NCI-H2196 treated with DMSO at 0.1 percent for 48 hours (cell line): ENCODE measurements at regions not wholly inside any gene's neighbourhood (a gene's known extent, or its start where the extent isn't known, plus 50 kb on each side); places are given as distances from the start of the nearest gene placed in this dataset.
"Not testable (repeated sequence)": the region's sequence is repeated elsewhere in the genome, so short reads cannot be mapped to it uniquely, and the experiment has no call there.

Source experiments
- DNase-seq: peaks from one replicate; lab custom pipeline; 2025; ENCODE audit not compliant: unreplicated experiment; lab: John Stamatoyannopoulos, UW

DNA sequence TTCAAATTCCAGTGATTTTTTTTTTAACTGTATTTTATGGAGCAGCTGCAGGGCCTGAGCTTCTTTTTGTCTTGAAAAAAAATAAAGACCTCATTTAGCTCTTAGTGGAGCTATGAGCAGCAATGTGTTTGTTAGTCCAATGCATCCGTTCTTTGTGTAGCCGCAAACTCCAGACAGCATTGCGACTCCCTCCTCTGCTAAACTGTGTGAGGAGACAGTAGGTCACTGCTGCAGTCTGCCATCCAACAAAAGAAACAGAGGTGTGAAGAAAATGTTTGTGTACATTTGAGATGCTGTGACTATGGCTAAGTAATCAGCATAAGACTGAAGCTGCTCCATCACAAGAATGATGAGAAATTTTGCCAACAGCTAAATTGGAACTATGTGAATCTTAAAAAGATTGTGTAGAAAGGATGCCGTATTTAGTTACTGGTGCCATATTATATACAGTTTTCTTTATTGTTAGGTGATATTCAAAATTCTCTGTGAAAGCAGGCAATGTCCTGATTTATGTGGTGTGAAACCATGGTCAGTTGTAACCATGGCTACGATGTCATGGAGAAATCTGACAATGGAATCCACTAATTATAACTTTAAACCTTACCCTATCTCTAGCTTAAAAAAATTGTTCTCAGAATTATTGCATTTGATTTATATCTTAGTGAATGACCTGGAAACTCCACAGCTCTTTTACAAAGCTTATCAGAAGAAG, 428.8 kb upstream of the EPHA7 start:
- no peak for DNase-seq

DNA sequence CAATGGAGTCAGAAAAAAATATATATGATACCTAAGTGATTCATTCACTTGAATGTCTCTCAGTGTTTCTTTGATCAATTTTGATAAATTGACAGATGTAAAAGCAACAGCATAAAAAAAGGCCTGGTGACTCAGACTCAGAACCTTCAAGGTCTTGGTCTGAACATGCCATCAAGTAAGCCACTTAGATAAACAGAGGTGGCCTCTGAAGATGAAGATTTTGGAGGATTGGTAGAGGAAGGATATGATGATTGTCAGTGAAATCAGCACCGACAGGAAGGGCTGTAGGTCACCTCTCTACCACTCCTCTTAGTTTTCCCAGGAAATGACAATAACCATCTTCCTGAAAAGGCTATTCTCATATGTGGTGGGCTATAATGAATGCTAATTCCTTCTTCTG, 422.8 kb upstream of the EPHA7 start:
- DNase-seq = no peak

DNA sequence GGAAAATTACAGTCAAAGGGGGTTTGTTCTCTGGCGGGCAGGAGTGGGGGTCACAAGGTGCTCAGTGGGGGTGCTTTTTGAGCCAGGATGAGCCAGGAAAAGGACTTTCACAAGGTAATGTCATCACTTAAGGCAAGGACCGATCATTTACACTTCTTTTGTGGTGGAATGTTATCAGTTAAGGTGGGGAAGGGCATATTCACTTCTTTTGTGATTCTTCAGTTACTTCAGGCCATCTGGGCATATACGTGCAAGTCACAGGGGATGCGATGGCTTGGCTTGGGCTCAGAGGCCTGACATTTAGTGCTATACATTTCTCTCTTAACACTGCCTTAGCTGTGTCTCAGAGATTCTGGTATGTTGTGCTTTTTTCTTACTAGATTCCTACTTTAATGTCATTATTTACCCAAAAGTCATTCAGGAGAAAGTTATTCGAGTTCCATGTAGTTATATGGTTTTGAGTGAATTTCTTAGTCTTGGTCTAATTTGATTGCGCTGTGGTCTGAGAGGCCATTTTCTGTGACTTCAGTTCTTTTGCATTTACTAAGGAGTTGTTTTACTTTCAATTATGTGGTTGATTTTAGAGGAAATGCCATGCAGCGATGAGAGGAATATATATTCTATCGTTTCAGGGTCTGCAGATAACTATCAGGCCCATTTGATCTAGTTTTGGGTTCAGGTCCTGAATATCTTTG, 416.2 kb upstream of the EPHA7 start:
- not testable (repeated sequence) for DNase-seq

DNA sequence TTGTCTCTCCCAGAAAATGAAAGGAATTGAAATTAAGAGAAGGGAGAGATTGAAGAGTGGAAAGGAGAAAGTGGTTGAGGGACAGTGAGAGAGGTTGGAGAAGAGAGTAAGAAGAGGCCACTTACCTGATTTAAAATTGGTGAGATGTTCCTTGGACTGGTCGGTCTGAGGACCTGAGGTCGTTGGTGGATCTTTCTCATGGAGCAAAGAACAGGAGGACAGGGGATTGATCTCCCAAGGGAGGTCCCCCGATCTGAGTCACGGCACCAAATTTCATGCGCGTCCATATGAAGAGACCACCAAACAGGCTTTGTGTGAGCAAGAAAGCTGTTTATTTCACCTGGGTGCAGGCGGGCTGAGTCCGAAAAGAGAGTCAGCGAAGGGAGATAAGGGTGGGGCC, 415.7 kb upstream of the EPHA7 start:
- DNase-seq = not testable (repeated sequence)

DNA sequence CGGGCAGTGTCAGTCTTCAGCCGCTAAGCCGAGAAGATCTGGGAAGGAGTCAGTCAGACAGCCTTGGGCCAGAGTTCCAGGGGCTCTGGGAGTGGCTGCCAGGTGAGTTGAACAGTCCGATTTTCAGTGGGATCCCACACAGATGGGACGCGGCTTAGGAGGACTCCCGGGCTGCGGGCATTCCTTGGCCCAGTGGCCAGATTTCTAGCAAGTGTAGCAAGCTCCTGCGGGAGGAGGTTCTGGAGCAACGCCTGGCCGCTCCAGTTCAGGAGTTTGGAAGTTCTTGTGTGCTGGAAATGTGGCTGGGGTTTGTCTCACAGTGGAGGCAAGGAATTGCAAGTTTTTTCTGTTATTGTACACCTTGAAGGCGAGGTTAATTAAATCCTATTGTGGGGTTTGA, 414.0 kb upstream of the EPHA7 start:
- not testable (repeated sequence) for DNase-seq

DNA sequence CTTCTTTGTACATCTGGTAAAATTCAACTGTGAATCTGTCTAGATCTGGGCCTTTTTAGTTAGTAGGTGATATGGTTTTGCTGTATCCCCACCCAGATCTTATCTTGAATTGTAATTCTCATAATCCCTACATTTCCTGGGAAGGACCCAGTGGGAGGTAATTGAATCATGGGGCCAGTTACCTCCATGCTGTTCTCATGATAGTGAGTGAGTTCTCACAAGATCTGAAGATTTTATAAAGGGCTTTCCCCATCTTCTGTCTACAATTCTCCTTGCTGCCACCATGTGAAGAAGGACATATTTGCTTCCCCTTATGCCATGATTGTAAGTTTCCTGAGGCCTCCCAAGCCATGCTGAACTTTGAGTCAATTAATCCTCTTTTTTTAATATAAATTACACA, 410.4 kb upstream of the EPHA7 start:
- not testable (repeated sequence) for DNase-seq

DNA sequence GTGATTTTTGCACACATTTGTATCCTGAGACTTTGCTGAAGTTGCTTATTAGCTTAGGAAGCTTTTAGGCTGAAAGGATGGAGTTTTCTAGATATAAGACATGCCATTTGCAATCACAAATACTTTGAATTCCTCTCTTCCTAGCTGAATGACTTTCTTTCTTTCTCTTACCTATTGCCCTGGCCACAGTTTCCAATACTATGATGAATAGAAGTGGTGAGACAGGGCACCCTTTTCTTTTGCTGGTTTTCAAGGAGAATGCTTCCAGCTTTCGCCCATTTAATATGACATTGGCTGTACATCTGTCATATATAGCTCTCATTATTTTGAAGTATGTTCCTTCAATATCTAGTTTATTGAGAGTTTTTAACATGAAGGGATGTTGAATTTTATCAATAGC, 409.6 kb upstream of the EPHA7 start:
- DNase-seq = no peak

DNA sequence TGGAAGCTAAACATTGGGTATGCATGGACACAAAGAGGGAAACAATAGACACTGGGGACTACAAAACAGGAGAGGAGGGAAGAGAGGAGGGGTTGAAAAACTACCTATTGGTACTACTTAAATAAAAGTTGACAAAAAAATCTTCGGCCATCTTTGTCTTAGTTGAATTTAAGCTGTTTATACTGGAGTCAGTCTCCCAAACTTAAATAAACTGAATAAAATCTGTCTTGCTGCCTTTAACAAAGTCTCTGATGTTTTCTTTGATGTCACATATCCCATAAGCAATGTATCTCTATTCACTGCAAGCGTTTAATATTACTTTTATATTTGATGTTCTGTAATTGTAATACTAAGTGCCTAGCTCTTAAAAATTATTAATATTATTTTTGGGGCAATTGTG, 409.2 kb upstream of the EPHA7 start:
- DNase-seq = no peak

DNA sequence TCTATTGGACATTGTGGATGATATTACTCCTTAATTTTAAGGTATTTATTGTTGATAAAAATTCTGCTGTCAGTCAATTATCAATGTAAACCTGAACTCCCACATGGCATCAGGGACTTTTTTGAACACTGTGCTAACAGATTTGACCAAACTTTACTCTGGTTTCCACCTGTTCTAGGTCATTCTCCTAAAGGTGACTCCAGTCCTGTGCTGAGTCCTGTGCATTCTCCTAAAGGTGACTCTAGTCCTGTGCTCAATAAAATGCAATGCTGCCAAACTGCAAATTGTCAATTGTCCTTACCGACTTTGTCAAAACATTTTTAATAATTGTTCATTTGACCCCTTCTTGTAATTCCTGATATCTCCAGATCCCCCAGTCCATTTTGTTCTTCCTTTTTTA, 408.4 kb upstream of the EPHA7 start:
- no peak for DNase-seq

DNA sequence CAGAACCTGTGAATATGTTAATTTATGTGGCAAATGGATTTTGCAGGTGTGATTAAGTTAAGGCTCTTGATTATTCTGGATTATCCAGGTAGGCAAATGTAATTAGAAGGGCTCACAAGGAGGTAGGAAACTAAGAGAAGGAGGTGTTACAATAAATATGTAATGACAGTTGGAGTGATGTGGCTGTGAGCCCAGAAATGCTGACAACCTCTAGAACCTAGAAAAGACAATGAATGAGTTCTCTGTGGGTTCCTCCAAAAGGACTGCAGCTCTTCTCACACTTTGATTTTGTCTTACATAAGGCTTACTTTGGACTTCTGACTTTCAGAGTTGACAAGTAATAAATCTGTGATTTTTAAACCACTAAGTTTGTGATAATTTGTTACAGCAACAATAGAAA, 406.6 kb upstream of the EPHA7 start:
- DNase-seq = no peak

DNA sequence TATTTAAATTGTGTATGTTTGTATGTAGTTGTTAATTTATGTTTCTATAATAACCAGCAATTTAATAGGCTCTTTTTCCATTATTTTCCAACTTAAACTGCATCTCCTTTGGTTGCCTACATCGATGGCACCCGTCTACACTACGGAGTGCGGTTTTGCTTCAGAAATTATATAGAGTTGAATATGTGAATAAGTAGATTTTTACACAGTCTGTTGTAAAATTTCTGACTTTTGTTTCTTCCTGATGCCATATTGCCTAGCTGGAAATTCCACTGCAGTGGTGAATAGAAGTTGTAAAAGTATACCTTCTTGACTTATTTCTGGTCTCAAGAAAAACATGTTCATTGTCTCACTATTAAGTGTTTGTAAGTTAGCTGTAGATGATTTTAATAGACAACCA, 404.1 kb upstream of the EPHA7 start:
- no peak for DNase-seq

DNA sequence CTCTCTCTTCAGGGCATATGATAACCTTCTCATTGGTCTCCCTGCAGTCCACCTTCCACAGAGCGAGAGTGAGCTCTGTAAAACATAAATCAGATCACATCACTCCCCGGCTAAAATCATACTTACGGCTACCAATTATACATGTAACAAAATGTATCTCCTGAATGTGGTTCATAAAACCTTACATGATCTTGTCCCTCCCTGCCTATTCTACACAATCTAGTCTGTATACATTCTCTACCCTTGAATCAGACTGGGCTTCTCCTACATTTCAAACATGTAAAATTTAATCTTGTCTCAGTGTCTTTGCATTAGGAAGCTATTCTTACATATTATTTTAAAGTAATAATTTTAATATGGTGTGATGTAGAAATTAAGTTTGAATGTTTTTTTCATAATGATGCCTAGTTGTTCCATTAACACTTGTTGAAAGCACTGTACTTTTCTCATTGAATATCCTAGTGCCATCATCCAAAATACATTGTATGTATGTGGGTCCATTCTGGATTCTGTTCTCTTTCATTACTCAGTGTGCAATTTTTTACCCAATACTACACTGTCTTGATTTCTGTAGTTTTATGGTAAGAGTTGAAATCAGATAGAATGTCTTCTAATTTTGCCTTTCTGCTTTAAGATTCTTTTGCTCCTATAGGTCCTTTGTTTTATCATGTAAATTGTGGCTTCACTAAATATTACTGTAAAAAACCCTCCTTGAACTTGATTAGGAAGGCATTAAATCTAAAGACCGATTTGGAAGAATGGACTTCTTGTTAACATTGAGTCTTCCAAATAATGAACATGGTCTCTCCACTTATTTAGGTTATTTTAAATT, 403.3 kb upstream of the EPHA7 start:
- no peak for DNase-seq

DNA sequence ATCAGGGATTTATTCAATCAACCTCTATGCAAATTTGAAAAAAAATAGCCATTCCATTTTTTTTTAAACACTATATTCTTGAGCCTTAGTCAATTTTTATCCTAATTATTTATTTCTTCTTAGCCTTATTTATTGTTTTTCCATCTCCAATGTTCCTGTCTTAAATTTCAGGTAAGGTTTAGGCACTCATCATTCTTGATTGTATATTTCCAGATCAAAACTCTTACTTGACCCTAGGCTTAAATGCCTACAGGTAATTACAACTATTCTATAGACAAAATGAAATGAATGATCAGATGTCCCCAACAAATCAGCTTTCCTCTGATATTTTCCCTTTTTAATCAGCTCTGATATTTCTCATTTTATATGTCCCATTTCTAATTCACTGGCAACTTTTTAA, 402.6 kb upstream of the EPHA7 start:
- DNase-seq = no peak

DNA sequence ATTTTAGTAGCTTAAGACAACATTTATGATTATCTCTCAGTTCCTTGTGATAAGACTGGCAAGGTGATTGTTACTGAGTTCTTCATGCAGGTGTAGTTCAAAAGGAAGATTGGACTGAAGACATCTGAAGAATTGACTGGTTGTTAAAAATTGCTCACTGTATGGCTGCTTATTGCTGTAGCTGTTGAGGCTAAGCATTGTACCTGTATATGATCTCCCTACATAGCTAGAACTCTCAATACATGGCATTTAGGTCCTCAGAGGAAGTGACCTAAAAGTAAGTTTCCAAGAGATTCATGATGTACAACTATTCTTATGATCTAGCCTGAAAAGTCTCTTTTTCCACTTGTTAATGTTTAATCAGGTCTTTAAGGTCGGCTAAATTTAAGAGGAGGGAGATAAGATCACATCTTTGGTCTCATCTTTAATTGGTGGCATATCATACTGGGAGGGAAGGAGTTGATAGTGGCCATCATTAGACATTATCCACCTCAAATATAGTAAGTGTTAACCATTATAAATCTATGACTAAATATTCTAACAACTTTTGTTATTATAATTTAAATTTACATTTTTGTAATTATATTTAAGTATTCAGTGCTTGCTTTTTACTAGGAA, 401.2 kb upstream of the EPHA7 start:
- DNase-seq = no peak

DNA sequence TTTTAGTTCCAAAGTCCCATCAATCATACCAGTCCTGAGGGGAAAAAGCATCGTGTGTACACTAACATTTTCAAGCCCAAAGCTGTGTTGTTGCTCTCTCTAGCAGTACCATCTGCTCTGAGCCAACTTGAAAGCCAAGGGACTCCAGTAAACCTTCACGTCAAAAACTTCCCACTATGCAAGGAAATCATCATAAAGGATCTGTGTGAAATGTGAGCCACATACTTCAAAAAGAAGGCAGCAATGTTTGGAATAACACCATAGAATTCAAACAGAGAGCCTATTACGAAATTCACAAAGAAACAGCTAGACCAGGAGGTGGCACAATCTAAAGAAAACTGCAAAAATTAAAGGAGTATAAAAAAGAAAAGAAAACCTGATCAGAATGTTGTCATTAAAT, 399.8 kb upstream of the EPHA7 start:
- no peak for DNase-seq

DNA sequence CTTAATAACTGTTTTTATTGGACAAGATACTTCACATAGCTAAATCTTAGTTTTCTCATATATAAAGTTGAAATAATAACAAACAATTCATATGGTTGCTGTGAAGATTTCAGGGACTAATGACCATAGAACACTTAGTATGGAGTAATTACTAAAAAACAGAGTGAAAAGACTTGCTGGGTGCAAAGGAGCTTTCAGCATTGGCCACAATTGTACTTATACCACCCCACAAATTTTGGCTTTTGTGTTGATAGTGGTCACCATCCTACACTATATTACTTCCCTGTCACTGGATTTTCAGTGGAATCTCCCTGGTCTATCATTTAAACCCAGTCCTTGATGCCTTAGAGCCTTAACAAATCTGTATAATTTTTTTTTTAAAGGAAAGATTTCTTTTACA, 398.6 kb upstream of the EPHA7 start:
- no peak for DNase-seq

DNA sequence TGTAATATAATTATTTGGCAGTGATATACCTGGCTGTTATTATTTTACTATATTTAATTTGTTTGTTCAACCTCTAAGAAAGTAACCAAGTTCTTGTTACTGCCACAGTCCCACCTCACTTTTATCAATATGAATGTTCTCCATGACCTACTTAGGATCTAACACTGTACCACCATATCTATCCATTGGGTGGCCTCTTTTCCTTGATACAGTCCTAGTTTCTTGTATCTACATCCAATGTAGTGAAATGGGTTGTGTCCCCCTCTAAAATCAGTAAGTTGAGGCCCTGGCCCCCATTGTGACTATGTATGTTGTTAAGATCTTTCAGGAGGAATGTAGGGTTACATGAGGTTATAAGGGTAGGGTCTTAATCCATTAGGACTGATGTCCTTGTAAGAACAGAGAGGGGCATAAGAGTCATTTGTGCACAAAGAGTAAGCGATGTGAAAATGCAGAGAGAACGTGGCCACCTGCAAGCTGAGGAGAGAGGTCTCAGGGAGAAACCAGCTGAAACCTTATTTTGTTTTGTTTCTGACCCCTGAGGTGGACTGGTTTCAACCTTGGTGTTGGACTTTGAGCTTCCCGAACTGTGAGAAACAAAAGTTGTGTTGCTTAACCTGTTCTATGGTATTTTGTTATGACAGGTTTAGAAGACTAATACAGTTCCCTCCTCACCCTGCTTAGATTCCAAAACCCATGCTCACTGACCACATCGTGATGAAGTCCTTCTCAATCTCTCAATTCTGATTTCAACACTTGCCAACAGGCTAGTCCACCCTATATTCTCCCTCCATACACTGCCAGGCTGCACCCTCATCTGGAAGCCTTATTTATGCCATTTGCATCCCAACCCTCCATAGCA, 387.3 kb upstream of the EPHA7 start:
- no peak for DNase-seq

DNA sequence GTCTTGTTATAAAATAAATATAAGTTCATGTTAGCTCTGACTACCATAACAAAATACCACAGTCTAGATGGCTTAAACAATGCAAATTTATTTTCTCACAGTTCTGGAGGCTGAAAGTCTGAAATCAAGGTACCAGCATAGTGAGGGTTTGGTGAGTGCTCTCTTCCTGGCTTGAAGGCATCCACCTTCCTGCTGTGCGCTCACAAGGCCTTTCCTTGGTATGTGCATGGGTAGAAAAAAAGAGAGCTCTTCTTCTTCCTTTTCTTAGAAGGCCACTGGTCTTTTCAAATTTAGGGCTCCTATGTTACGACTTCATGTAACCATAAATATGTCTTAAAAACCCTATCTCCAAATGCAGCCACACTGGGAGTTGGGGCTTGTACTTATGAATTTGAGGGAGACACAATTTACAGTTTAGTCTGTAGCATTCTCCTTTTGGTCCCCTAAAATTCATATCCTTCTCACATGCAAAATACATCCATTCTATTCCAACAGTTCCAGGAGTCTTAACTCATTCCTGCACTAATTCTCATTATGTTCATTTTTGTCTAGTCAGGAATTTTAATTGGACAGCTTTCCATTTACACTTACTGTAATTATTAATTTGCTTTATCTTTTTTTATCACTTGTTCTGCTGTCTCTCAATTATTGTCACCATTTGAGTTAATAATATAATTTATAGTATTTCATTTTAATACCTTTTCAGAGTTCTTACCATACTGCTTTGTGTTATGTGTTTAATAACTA, 381.9 kb upstream of the EPHA7 start:
- no peak for DNase-seq

DNA sequence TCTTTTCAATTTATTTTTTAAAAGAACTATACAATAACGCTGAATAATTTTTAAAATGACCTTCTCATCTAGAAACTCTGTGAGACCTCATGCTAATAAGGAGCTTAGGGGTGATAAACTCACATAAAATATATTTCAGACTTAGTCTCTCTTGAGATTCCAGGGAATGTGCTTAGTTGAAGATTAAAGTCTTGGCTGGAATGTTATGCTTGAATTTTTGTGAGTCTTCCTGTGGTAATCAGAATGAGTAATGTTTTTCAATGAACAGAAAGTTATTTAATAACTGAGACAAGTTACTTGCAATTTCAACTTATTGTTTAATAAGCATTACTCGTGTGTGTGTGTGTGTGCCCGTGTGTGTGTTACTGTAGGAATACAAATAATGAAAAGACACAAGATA, 379.9 kb upstream of the EPHA7 start:
- no peak for DNase-seq

DNA sequence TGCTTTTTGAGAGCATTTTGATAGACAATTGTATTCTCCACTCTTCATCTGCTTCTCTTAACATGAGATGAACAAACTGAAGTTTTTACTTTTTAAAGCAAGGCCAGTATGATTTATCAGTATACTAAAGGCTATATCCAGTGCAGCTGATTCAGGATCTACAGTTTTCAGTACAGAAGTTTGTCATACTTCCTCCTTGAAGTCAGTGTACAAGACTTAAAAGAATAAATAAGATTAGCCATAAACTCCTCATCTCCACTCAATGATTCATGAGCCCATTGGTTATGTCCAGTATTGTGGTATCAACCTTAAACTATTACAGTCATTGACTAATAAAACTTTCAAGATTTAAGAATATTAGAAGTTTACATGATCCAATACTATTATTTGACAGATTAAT, 374.8 kb upstream of the EPHA7 start:
- DNase-seq = no peak
